Breast epithelium (tissue), 4 donors: ENCODE measurements at regions not wholly inside any gene's neighbourhood (a gene's known extent, or its start where the extent isn't known, plus 50 kb on each side); places are given as distances from the start of the nearest gene placed in this dataset.

Source experiments
- DNase-seq, 2 donors: peaks; one replicate each; pipeline ENCODE4 v3.0.0-alpha.2; 2019; ENCODE audit warnings: low spot score in 2 of 2
- H3K27ac ChIP-seq, 2 donors: fragments of 200-600 bp; sonication (generic) in 1 of 2; one replicate each; pipeline ENCODE4 v1.5.1; 2016 to 2019; ENCODE audit warnings: mild to moderate bottlenecking in 1 of 2
- H3K27me3 ChIP-seq, 2 donors: fragments of 200-600 bp; sonication (generic) in 1 of 2; one replicate each; pipeline versions ENCODE4 v1.5.1 to v1.6.0; 2017 to 2019; ENCODE audit warnings: control low read depth in 1 of 2, mild to moderate bottlenecking in 1 of 2
- H3K36me3 ChIP-seq: fragments of 200-600 bp; one replicate; pipeline ENCODE4 v1.5.1; 2019
- H3K4me1 ChIP-seq, 2 donors: fragments of 200-600 bp; sonication (generic); one replicate each; pipeline ENCODE4 v1.5.1; 2016 to 2019; ENCODE audit warnings: control low read depth in 1 of 2
- H3K4me3 ChIP-seq, 3 donors: fragments of 200-600 bp; sonication (generic); 1 replicate in 2 of 3; 2 replicates in 1 of 3; pipeline ENCODE4 v1.5.1; 2016 to 2019; ENCODE audit warnings: mild to moderate bottlenecking in 3 of 3, moderate library complexity in 2 of 3
- H3K9me3 ChIP-seq, 2 donors: fragments of 200-600 bp; sonication (generic) in 1 of 2; one replicate each; pipeline ENCODE4 v1.5.1; 2016 to 2019; ENCODE audit warnings: control low read depth in 1 of 2
- POLR2A ChIP-seq: fragments of 450-650 bp; IDR thresholded peaks from one replicate; pipeline ENCODE4 v1.6.1; 2016; ENCODE audit warnings: antibody characterized with exemption, mild to moderate bottlenecking, moderate library complexity
- POLR2AphosphoS5 ChIP-seq, 3 donors: sonication (generic); formaldehyde crosslinking; IDR thresholded peaks; one replicate each; pipeline ENCODE4 v1.6.1; 2017; ENCODE audit warnings: antibody characterized with exemption in 3 of 3
- intact Hi-C: fragments of 100-400 bp; cut with DNase I; formaldehyde crosslinking; loops from one replicate; pipeline ENCODE4 v1.15.1; 2023; ENCODE audit warnings: low total_unique reads
- TF ChIP-seq, protein P1 (sequence below), 3 donors: fragments of 450-650 bp; IDR thresholded peaks; one replicate each; pipeline ENCODE4 v1.5.1; 2016 to 2017; ENCODE audit warnings: antibody characterized with exemption in 3 of 3, mild to moderate bottlenecking in 3 of 3, moderate library complexity in 3 of 3

DNA sequence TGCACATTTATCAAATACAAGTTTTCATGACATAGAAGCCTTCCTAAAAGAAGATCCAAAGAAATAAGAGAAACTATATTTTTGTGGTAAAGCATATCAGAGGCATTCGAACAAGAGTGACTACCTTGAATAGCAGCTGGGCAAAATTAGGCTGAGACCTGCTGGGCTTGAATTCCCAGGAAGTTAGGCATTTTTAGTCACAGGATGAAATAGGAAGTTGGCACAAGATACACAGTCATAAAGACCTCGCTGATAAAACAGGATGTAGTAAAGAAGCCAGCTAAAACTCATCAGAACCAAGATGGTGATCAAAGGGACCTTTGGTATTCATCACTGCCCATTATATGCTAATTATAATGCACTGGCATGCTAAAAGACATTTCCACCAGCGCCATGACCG lies 1302.3 kb upstream of the NRXN1 start:
- intact Hi-C loops = no loop called here
- TF ChIP-seq POLR2A (no peak), POLR2AphosphoS5 (IDR thresholded peaks at IDR 0.05) (no peak)
- TF ChIP-seq, protein P1, sequence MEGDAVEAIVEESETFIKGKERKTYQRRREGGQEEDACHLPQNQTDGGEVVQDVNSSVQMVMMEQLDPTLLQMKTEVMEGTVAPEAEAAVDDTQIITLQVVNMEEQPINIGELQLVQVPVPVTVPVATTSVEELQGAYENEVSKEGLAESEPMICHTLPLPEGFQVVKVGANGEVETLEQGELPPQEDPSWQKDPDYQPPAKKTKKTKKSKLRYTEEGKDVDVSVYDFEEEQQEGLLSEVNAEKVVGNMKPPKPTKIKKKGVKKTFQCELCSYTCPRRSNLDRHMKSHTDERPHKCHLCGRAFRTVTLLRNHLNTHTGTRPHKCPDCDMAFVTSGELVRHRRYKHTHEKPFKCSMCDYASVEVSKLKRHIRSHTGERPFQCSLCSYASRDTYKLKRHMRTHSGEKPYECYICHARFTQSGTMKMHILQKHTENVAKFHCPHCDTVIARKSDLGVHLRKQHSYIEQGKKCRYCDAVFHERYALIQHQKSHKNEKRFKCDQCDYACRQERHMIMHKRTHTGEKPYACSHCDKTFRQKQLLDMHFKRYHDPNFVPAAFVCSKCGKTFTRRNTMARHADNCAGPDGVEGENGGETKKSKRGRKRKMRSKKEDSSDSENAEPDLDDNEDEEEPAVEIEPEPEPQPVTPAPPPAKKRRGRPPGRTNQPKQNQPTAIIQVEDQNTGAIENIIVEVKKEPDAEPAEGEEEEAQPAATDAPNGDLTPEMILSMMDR (IDR thresholded peaks at IDR 0.05) = no peak
- DNase-seq = no peak
- Histone ChIP-seq H3K36me3 (no peaks in the 10 kb centered on the region), H3K27me3 (no peaks in the 10 kb centered on the region), H3K4me3 (no peak overlapping the region), H3K9me3 (no peaks in the 10 kb centered on the region), H3K4me1 (no peaks in the 10 kb centered on the region), H3K27ac (no peak overlapping the region)

DNA sequence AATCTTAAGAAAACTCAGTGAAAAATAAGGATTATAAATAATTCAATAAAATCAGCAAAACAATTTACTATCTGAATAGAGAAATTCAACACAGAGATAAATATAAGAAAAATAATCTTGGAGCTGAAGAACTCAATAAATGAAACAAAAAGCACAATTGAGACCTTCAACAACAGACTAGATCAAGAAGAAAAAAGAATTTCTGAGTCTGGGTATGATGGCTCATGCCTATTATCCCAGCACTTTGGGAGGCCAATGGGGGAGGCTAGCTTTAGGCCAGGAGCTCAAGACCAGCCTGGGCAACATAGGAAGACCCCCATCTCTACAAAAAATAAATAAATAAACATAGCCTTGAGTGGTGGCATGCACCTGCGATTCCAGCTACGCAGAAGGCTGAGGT lies 1295.7 kb upstream of the NRXN1 start:
- no peaks in the 10 kb centered on the region for H3K27me3 ChIP-seq
- no peaks in the 10 kb centered on the region for H3K36me3 ChIP-seq
- H3K4me1 ChIP-seq = no peaks in the 10 kb centered on the region
- TF ChIP-seq POLR2AphosphoS5 (IDR thresholded peaks at IDR 0.05) = no peak
- no peak for TF ChIP-seq POLR2A
- TF ChIP-seq, protein P1 (IDR thresholded peaks at IDR 0.05) = no peak
- H3K9me3 ChIP-seq = peaks cover 13 to 27% of the 10 kb centered on the region in 2 donors
- no peak for DNase-seq
- no peak overlapping the region for H3K4me3 ChIP-seq
- intact Hi-C loops = no loop called here
- H3K27ac ChIP-seq = no peak overlapping the region

DNA sequence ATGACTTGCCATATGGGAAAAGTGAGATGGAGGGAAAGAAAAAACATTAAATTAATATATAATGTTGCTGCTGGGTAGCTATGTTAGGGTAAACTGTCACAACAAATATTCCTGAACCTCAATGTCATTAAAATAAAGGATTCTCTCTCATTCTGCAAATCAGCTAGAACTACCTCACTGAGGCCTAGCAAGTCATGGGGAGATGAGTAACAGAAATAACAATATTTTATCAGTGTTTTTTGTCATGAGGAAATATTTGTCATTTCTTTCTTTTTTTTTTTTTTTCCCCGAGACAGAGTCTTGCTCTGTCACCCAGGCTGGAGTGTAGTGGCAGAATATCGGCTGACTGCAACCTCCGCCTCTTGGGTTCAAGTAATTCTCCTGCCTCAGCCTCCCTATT lies 1282.3 kb upstream of the NRXN1 start:
- TF ChIP-seq, protein P1 (IDR thresholded peaks at IDR 0.05) = no peak
- no peak for TF ChIP-seq POLR2A
- TF ChIP-seq POLR2AphosphoS5 (IDR thresholded peaks at IDR 0.05) = no peak
- H3K27me3 ChIP-seq = no peaks in the 10 kb centered on the region
- H3K9me3 ChIP-seq = no peaks in the 10 kb centered on the region
- intact Hi-C loops = no loop called here
- H3K27ac ChIP-seq = no peak overlapping the region
- H3K36me3 ChIP-seq = no peaks in the 10 kb centered on the region
- DNase-seq = no peak
- H3K4me3 ChIP-seq = no peak overlapping the region
- no peaks in the 10 kb centered on the region for H3K4me1 ChIP-seq

DNA sequence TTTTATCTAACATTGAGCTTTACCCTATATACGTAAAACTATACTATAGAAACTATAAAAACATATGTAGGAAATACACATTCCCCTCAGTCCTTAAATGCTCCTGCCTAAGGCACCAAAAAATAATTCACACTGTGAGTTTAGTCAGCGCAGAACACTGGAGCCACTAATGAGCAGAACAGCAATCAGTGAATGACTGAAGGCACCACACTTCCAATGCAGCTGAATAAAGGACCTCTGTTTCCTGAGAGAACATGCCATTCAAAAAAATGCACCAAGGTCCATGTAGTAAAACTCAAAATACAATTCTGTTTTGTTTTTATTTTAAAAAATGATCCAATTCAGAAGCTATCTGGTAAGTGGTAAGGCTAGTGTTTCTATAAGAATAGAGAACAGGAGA lies 1280.6 kb upstream of the NRXN1 start:
- DNase-seq = no peak
- Histone ChIP-seq H3K4me1 (no peaks in the 10 kb centered on the region), H3K27me3 (no peaks in the 10 kb centered on the region), H3K36me3 (no peaks in the 10 kb centered on the region), H3K4me3 (no peak overlapping the region), H3K9me3 (no peaks in the 10 kb centered on the region), H3K27ac (no peak overlapping the region)
- TF ChIP-seq POLR2AphosphoS5 (IDR thresholded peaks at IDR 0.05) (no peak), POLR2A (no peak)
- intact Hi-C loops = no loop called here

DNA sequence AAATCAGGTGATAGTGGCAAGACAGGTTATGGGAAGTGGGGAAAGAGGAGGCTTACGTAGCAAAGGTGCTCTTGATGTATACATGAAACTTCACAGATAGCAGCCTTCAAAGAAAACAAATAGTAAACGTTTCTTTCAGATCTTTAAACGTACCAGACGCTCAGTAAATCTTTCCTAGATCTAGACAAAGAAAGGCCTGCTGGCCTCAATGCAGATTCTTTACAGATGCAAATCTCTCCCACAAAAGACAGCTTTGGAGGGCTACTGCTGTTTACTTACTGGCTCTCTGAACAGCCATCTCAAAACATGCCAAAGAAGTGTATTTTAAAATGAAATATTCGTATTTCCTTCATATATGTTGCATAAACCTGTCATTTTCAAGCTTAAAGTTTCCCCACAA lies 1279.9 kb upstream of the NRXN1 start:
- H3K4me3 ChIP-seq = no peak overlapping the region
- H3K4me1 ChIP-seq = no peaks in the 10 kb centered on the region
- H3K9me3 ChIP-seq = no peaks in the 10 kb centered on the region
- no peak overlapping the region for H3K27ac ChIP-seq
- TF ChIP-seq POLR2A = no peak
- TF ChIP-seq POLR2AphosphoS5 (IDR thresholded peaks at IDR 0.05) = no peak
- TF ChIP-seq, protein P1 (IDR thresholded peaks at IDR 0.05) = no peak
- no peaks in the 10 kb centered on the region for H3K27me3 ChIP-seq
- no peaks in the 10 kb centered on the region for H3K36me3 ChIP-seq
- DNase-seq = no peak
- intact Hi-C loops = no loop called here

DNA sequence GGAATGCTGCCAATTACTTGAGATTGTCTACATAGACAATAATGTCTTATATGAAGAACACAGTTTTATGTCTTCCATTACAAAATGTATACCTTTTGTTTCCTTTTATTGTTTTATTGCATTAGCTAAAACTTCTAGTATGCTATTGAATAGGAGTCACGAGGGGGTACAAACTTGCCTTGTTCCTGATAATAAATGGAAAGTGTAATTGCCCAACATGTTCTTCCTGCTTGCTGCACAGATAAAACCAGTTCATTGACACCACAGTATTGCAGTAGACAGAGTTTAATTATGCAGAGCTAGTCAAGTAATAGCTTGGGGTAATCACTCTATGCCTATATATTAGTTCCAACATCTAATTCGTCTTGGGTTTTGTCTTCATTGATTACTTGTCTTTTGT lies 1276.2 kb upstream of the NRXN1 start:
- peaks cover 0 to 7% of the 10 kb centered on the region in 2 donors for H3K9me3 ChIP-seq
- intact Hi-C loops = no loop called here
- H3K27me3 ChIP-seq = no peaks in the 10 kb centered on the region
- no peak for DNase-seq
- no peaks in the 10 kb centered on the region for H3K36me3 ChIP-seq
- TF ChIP-seq POLR2A (no peak), POLR2AphosphoS5 (IDR thresholded peaks at IDR 0.05) (no peak)
- TF ChIP-seq, protein P1 (IDR thresholded peaks at IDR 0.05) = no peak
- H3K27ac ChIP-seq = no peak overlapping the region
- no peaks in the 10 kb centered on the region for H3K4me1 ChIP-seq
- H3K4me3 ChIP-seq = no peak overlapping the region
